Loucy (cell line): ENCODE measurements at regions not wholly inside any gene's neighbourhood (a gene's known extent, or its start where the extent isn't known, plus 50 kb on each side); places are given as distances from the start of the nearest gene placed in this dataset.

Experiments used
- H2AFZ ChIP-seq: fragments of 200-600 bp; sonication (generic); 2 replicates; pipeline ENCODE4 v1.6.0; 2016; ENCODE audit warnings: antibody characterized with exemption, mild to moderate bottlenecking, low read length, moderate library complexity
- H3F3A ChIP-seq: fragments of 200-600 bp; 2 replicates; pipeline ENCODE4 v1.6.0; 2016; ENCODE audit warnings: antibody characterized with exemption, low read depth, mild to moderate bottlenecking
- H3K27me3 ChIP-seq: fragments of 200-600 bp; sonication (generic); 2 replicates; pipeline ENCODE4 v1.6.1; 2014; ENCODE audit warnings: low read length, mild to moderate bottlenecking; ENCODE audit not compliant: insufficient read depth, poor library complexity, severe bottlenecking
- H3K36me3 ChIP-seq: fragments of 200-600 bp; sonication (generic); 2 replicates; pipeline ENCODE4 v1.6.1; 2016; ENCODE audit warnings: low read length; ENCODE audit not compliant: insufficient read depth
- H3K4me1 ChIP-seq: fragments of 200-600 bp; sonication (generic); 2 replicates; pipeline ENCODE4 v1.5.1; 2014; ENCODE audit warnings: low read length, mild to moderate bottlenecking; ENCODE audit not compliant: insufficient read depth, poor library complexity, severe bottlenecking
- H3K4me2 ChIP-seq: fragments of 200-600 bp; sonication (generic); 2 replicates; pipeline ENCODE4 v1.6.0; 2014; ENCODE audit warnings: antibody characterized with exemption, low read length, low read depth, mild to moderate bottlenecking; ENCODE audit not compliant: poor library complexity, severe bottlenecking
- H3K4me3 ChIP-seq: fragments of 200-600 bp; sonication (generic); 2 replicates; pipeline ENCODE4 v1.5.1; 2014; ENCODE audit warnings: low read length, mild to moderate bottlenecking, mixed read lengths; ENCODE audit not compliant: poor library complexity, severe bottlenecking
- H3K79me2 ChIP-seq: fragments of 200-600 bp; sonication (generic); 2 replicates; pipeline ENCODE4 v1.6.1; 2014; ENCODE audit warnings: low read length; ENCODE audit not compliant: insufficient read depth
- H3K9ac ChIP-seq: fragments of 200-600 bp; sonication (generic); 2 replicates; pipeline ENCODE4 v1.6.0; 2014; ENCODE audit warnings: mild to moderate bottlenecking, low read depth, low read length, moderate library complexity; ENCODE audit not compliant: poor library complexity, severe bottlenecking
- H3K9me2 ChIP-seq: fragments of 200-600 bp; sonication (generic); replicated peaks from 2 replicates; pipeline ENCODE4 v1.6.1; 2016; ENCODE audit warnings: low read depth, low read length, mixed read lengths
- H3K9me3 ChIP-seq: fragments of 200-600 bp; sonication (generic); 2 replicates; pipeline ENCODE4 v1.6.1; 2014; ENCODE audit warnings: mild to moderate bottlenecking, antibody characterized with exemption, low read length, low read depth; ENCODE audit not compliant: insufficient read depth
- H4K20me1 ChIP-seq: fragments of 200-600 bp; sonication (generic); 2 replicates; pipeline ENCODE4 v1.6.0; 2014; ENCODE audit warnings: antibody characterized with exemption, low read length, mild to moderate bottlenecking; ENCODE audit not compliant: insufficient read depth, poor library complexity, severe bottlenecking
- EZH2phosphoT487 ChIP-seq: fragments of 200-600 bp; IDR thresholded peaks from 2 replicates; pipeline ENCODE4 v1.6.1; 2018; ENCODE audit warnings: antibody characterized with exemption, mild to moderate bottlenecking, moderate library complexity, borderline replicate concordance
- TF ChIP-seq, protein P1 (sequence below): fragments of 200-600 bp; sonication (generic); conservative IDR thresholded peaks from 2 replicates; pipeline ENCODE4 v1.5.1; 2014; ENCODE audit warnings: mild to moderate bottlenecking, antibody characterized with exemption, low read length

GRCh38 chr2:62591491-62591890 lies 85.5 kb upstream of the TMEM17 start:
- H3K4me3 ChIP-seq, result no peak overlapping the region
- no peaks in the 10 kb centered on the region for H3F3A ChIP-seq
- no peaks in the 10 kb centered on the region for H3K27me3 ChIP-seq
- H3K9ac ChIP-seq, result no peak overlapping the region
- no peaks in the 10 kb centered on the region for H3K36me3 ChIP-seq
- TF ChIP-seq, protein P1, sequence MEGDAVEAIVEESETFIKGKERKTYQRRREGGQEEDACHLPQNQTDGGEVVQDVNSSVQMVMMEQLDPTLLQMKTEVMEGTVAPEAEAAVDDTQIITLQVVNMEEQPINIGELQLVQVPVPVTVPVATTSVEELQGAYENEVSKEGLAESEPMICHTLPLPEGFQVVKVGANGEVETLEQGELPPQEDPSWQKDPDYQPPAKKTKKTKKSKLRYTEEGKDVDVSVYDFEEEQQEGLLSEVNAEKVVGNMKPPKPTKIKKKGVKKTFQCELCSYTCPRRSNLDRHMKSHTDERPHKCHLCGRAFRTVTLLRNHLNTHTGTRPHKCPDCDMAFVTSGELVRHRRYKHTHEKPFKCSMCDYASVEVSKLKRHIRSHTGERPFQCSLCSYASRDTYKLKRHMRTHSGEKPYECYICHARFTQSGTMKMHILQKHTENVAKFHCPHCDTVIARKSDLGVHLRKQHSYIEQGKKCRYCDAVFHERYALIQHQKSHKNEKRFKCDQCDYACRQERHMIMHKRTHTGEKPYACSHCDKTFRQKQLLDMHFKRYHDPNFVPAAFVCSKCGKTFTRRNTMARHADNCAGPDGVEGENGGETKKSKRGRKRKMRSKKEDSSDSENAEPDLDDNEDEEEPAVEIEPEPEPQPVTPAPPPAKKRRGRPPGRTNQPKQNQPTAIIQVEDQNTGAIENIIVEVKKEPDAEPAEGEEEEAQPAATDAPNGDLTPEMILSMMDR, result no peak
- TF ChIP-seq EZH2phosphoT487, result no peak
- no peaks in the 10 kb centered on the region for H4K20me1 ChIP-seq
- no peak overlapping the region for H2AFZ ChIP-seq
- no peaks in the 10 kb centered on the region for H3K9me2 ChIP-seq
- H3K9me3 ChIP-seq, result no peaks in the 10 kb centered on the region
- no peaks in the 10 kb centered on the region for H3K79me2 ChIP-seq
- no peak overlapping the region for H3K4me2 ChIP-seq
- no peaks in the 10 kb centered on the region for H3K4me1 ChIP-seq

DNA sequence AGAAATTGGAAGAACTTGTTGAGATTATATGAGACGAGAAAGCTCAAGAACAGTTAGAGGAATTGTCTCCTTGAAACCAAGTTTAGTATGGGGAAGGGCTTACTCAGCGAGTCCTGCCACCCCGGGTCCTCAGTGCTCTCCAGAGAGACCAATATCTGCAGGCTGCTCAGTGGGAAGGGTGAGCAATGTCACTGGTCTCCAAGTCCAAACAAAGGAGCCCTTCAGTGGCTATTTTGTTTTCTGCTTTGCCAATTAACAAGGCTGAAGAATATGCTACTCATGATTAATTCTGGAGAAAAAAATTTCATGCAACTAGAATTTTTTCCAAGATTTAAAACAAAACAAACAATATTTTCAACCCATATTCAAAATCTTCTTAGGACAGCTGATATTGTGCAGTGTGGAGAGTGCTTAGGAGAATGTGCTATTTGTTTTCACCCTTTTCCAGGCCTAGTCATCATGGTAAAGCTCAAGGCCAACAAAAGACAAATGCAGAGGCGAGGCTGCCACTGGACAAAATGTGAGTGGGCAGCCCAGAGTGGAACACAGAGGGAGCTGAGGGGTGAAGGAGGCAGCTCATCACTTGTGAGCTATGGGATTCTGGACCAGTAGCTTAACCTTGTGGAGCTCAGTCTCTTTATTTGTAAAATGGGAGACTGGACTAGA lies 83.8 kb upstream of the TMEM17 start:
- no peak for TF ChIP-seq EZH2phosphoT487
- TF ChIP-seq, protein P1, result no peak
- Histone ChIP-seq H3K79me2 (no peaks in the 10 kb centered on the region), H3K9me3 (no peaks in the 10 kb centered on the region), H3K4me1 (no peaks in the 10 kb centered on the region), H3K4me2 (no peak overlapping the region), H4K20me1 (no peaks in the 10 kb centered on the region), H3K4me3 (no peak overlapping the region), H3K27me3 (no peaks in the 10 kb centered on the region), H2AFZ (no peak overlapping the region), H3K36me3 (no peaks in the 10 kb centered on the region), H3F3A (no peaks in the 10 kb centered on the region), H3K9ac (no peak overlapping the region), H3K9me2 (no peaks in the 10 kb centered on the region)

DNA sequence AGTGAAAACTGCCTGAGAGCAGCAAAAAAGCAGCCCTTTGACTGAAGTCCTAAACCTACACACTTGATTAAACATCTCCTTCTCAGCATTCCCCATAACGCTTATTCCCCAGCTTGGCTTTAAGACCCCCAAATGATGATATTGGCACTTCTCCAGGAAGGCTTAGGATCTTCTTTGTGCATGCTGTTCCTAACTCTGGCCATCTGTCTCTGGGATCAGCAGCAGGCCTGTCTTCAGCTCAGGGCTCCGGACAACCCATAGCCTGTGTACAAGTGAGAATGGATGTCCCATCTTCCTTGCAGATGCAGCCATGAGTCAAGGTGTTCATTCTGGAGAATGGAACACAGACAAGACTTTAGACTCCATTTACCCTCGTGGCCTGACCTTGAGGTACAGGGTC lies 81.6 kb upstream of the TMEM17 start:
- H3K79me2 ChIP-seq, result no peaks in the 10 kb centered on the region
- H3K4me3 ChIP-seq, result no peak overlapping the region
- H3K36me3 ChIP-seq, result no peaks in the 10 kb centered on the region
- H4K20me1 ChIP-seq, result no peaks in the 10 kb centered on the region
- H3K9ac ChIP-seq, result no peak overlapping the region
- no peaks in the 10 kb centered on the region for H3K4me1 ChIP-seq
- no peaks in the 10 kb centered on the region for H3F3A ChIP-seq
- H3K27me3 ChIP-seq, result no peaks in the 10 kb centered on the region
- no peak overlapping the region for H3K4me2 ChIP-seq
- TF ChIP-seq EZH2phosphoT487, result no peak
- TF ChIP-seq, protein P1, result no peak
- peak overlapping the region; percentile 42; the same call in 1 of the 2 replicates for H2AFZ ChIP-seq
- H3K9me2 ChIP-seq, result no peaks in the 10 kb centered on the region
- no peaks in the 10 kb centered on the region for H3K9me3 ChIP-seq
